ENCODE measurements at regions not wholly inside any gene's neighbourhood (a gene's known extent, or its start where the extent isn't known, plus 50 kb on each side); places are given as distances from the start of the nearest gene placed in this dataset.
"Not testable (repeated sequence)": the region's sequence is repeated elsewhere in the genome, so short reads cannot be mapped to it uniquely, and the experiment has no call there.

DNA sequence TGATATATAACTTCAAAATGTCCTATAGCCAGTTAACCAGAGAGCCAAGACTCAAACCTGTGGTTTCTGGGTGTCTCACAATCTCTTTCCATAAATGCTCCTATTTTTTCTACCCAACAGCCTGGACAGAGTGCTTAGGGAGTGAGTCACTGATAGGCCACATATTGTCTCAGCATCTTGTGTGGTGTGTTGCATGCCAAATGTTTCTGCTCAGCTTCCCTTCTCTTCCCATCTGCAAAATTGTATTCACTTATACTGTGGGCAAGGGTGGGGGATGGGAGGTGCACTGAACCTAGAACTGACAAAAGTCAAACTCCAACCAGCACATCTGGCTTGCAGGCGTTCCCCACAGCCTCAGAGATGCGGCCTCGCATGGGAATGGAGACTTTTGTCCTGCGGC, 123.3 kb downstream of the KCNA5 start:
- no peak for DNase-seq

- DNase-seq = no peak
Measured at GRCh38 chr12:5168148-5168547, 124.5 kb downstream of the KCNA5 start.

- DNase-seq = no peak
Measured at GRCh38 chr12:5170844-5171243, 127.2 kb downstream of the KCNA5 start.

DNA sequence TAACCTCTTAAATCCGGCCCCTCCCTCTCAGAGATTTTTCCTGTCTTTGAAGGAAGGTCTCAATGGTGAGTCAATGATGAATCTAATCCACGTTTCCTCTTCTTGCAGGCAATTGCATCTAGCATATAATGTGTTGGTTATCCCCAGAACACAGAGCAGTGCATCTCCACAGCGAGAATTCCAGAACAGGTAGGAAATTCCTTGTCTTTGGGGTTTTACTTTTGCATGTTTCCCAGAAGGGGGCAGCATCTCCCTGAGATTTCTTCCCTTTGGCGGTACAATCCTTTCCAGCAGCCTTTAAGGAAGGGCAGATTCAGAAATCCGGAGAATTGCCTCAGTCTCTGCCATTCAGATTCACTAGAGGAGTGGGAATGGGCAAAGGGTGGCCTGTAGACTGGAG, 128.0 kb downstream of the KCNA5 start:
- DNase-seq = no peak

DNA sequence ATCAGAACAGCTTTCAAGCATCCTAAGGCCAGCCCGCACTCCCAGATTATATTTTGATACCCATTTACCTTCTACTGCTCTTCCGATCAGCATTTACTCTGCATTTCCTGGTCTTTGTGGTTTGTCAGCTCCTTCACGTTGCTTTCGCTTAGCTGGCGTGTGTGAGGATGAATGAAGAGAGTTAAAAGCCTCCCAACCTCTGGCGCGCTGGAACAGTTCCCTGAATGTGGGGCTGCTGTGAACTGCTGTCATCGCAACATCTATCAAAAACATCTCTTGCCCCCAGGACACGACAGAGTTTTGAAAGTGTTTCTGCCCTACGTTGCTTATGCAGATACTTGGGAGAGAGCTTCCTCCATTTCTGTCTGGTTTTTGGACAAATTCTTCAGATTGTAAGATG, 129.2 kb downstream of the KCNA5 start:
- no peak for DNase-seq

- no peak for DNase-seq
Measured at GRCh38 chr12:5173511-5174011, 129.9 kb downstream of the KCNA5 start.

GRCh38 chr12:5175415-5175814, 131.7 kb downstream of the KCNA5 start:
- DNase-seq = not testable (repeated sequence)

- no peak for DNase-seq
Measured at GRCh38 chr12:5176036-5176435, 132.4 kb downstream of the KCNA5 start.

- DNase-seq = no peak
Measured at GRCh38 chr12:5177096-5177495, 133.4 kb downstream of the KCNA5 start.

DNA sequence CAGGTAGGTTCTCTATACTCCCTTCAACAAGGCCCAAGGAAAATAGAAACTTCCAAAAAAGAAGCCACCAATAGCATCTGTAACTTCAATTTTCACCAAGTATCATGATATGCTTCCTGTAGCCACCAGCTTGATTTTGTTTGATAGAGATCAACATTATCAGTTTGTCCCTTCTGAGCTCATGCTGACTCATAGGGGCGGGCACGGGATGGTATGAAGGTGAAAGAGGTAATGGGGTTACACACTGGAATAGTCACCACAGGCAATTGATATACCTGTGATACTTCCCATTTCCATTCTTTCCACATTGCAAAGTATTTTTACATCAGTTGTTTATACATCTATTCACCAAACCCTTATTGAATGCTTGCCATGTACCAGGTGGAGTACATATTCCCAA, 134.1 kb downstream of the KCNA5 start:
- DNase-seq = no peak

- no peak for DNase-seq
Measured at GRCh38 chr12:5178571-5178970, 134.9 kb downstream of the KCNA5 start.

DNA sequence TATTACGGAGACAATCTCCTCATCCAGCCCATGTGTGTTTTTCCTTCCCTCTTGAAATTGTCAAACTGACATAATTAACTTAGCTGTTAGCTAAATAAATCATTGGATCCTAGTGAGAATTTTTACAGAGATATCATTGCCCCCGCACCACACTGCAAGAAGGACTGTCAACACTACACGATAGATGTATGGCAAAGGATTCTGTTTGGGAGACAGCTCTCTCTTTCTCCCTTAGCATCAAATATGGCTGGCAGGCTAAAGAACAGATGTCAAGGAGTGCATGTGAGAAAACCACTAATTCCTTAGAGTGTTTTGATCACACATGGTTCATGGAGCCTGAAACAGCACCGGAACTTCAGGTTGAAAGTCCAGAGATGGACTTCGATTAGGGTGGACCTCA, 136.8 kb downstream of the KCNA5 start:
- DNase-seq = no peak

GRCh38 chr12:5184186-5184585, 140.5 kb downstream of the KCNA5 start:
- DNase-seq = no peak

DNA sequence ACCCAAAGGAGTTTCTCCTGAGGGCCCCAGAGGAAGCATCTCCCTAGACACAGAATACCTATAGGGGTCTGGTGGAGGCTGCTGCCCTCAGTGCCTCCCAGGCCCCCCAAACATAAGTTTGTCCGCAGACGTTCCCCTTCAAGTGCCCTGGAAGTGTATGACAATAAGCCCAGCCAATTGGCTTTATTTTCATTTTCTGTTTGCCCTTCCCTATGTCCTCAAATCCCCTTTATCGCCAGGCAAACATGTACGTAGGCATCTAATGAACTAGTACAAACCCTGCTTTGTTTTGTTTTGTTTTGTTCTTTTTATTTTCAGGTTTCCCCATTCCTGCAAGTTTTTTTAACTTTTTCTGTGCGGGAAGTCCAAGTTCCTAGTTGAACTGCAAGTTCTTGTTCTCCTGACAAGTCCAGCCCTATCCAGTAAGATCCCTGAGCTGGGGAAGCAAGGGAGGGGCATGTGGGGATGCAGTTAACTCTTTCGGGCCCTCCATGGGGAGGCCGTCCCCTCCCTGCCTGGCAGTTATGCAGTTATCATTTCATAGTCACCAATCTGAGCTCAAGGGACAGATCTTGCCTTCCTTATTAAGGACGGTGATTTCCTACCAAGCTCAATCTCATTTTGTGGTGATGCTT, 141.9 kb downstream of the KCNA5 start:
- no peak for DNase-seq

DNA sequence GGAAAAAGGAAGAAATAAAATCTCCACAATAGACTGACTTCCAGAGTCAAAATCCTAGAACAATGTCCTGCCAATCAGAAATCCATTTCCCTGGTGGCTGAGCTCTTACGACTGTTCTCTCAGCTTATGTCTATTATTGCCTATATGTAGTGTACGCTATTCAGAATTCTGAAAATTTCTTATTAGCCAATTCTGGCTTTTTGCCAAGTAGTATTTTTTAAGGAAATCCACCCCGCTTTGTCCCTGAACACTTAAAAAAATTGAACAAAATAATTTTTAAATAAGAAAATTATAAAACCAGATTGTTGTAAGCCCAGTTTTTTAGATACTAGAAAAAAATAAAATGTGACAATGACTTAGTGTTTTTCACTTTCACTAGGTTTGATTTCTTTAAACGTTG, 143.0 kb downstream of the KCNA5 start:
- no peak for DNase-seq

- no peak for DNase-seq
Measured at GRCh38 chr12:5187136-5187535, 143.5 kb downstream of the KCNA5 start.

DNA sequence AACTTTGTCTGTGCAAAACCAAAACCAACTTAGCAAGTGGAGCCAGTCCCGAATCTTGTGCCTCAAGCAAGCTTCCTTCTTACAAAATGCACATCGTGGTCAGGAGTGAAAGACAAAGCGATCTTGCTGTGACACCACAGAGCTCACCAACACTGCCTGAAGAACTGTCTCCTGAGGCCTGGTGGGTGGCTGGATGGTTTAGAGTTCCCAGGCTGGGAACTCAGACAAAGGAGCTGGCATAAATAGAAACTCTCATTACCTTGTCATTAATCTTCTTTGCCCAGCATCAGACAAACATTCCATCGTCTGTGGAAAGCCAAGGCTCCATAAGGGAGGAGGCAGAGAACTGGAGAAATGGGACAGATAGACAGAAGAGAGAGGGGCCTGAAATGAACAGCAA, 144.8 kb downstream of the KCNA5 start:
- DNase-seq = no peak

- no peak for DNase-seq
Measured at GRCh38 chr12:5189173-5189572, 145.5 kb downstream of the KCNA5 start.

DNA sequence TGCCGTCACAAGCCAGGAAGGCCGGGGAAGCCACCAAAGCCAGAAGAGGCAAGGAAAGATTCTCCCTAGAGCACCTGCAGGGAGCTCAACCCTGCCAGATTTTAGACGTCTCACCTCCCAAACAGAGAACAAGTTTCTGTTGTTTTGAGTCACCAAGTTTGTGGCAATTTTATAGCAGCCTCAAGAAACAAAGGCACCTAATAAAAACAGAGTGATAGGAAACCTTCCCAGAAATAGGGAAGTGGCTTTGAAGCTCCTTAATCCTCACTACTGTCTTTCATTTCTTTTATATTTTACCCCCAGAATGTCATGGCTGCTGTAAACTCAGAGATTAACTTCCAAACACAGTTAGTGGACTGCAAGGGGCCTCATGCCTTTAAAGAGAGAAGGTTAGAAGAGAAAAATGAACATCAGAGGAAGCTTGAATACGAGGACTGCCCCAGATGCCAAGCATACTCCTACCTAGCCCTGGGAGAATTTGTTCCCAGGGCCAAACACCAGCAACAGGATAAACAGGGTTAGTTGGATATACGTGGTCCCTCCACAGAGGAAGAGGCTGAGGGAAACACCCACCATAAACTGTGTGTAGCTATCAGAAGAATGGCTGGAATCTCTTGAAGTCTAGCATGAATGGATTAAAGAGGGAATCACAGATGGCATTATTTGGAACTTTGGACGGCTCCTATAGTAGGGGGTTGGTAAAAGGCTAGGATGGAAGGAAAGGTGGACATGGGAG, 148.3 kb downstream of the KCNA5 start:
- DNase-seq = no peak

- no peak for DNase-seq
Measured at GRCh38 chr12:5192726-5193125, 149.0 kb downstream of the KCNA5 start.

GRCh38 chr12:5194306-5194705, 150.6 kb downstream of the KCNA5 start:
- DNase-seq = no peak

DNA sequence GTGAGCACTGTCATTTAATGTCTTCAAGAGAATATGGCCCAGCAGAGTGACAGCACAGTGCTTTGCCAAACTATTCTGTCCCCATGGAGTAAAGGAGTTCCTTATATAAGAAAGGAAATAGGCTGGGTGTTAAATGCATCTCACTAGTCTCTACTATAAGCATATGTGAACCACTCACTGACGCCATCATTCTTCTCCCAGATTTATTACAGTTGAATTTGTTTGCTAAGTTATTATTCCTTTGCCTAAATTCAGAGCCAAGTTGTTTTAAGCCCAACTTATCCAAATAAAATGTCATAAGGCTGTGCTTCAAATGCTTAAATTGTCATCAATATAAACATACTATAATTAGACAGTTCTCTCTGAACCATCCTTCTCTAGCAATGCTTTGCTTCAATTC, 151.6 kb downstream of the KCNA5 start:
- DNase-seq = no peak

DNA sequence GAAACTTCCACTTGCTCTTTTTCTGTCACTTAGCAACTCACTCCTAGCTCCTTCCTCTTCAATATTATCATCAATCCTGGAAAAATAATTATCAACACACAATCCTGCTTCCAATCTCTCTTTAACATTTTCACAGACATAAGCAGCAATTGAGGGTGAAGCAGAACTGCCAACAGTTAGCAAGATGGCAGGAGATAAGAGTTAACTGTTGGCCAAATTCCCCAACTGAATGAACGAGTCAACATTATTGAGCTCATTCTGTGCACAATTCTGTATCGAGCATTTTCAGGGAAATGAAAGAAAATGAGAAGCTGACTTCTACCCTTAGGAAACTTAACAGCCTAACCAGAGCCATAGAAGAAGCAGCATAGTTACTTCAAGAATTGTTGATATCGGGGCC, 152.0 kb downstream of the KCNA5 start:
- DNase-seq = no peak

GRCh38 chr12:5197131-5197530, 153.5 kb downstream of the KCNA5 start:
- no peak for DNase-seq

- no peak for DNase-seq
Measured at GRCh38 chr12:5197656-5198055, 154.0 kb downstream of the KCNA5 start.

All from GOT3 (cell line).